ENCODE measurements at regions not wholly inside any gene's neighbourhood (a gene's known extent, or its start where the extent isn't known, plus 50 kb on each side); places are given as distances from the start of the nearest gene placed in this dataset.
A peak's percentile ranks its signal among the peaks of the same experiment; 100 is the strongest.
"Not testable (repeated sequence)": the region's sequence is repeated elsewhere in the genome, so short reads cannot be mapped to it uniquely, and the experiment has no call there.

DNA sequence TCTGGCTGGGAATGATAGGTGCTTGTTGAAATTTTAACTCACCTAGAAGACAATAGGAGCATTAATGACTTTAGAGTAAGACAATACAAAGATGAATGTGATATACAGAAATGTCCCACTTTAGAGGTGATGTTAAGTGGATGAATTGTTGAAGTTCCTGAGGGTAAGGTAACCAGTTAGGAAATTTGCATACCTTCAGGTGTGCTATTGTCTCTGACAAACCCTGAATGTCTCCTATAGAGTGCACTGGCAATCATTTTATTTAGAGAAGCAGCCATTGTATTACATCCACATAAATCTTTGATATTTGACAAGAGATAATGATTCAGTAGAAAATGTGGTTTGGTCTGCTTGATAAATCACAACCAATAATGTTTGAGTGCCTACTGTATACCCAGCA is 228.5 kb downstream of the RNF144A start:
- no peak for DNase-seq (ENCODE audit: low spot score)

DNA sequence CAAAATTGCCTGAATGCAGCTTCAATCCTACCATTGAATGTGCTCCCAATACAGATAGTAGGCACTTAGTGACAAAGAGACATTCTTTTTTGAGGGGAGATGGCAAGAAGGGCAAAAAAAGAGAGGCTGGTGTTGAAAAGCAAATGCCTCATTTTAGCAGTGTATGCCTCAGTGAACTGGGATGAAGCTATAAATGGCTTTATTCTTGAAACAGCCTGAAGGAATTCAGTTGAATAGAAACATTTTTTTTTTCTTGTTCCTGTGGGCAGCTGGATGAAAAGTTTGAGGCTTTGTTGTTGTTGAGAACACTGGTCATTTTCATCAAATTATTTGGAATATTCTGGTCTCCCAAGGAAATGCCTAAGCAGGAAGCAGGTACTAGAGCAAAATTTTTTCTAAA is 228.9 kb downstream of the RNF144A start:
- DNase-seq (ENCODE audit: low spot score): no peak

DNA sequence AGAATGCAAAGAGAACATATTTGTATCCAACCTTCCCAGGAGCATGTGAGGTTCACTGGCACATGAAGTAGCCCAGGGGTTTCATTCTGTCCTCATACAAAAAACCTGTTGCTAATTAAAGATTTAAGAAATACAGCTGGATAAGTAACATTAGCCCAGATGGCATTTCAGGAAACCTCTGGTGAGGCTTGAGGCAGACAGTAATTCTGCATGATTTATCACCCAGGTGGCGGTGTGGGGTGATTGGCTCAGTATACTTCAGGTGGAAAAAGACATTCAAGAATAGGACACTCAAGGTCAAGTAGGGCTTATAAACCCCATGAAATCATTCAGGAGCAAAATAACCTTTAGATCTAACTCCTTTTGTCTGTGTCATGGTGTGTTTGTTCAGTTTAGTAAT is 237.4 kb downstream of the RNF144A start:
- no peak for DNase-seq (ENCODE audit: low spot score)

DNA sequence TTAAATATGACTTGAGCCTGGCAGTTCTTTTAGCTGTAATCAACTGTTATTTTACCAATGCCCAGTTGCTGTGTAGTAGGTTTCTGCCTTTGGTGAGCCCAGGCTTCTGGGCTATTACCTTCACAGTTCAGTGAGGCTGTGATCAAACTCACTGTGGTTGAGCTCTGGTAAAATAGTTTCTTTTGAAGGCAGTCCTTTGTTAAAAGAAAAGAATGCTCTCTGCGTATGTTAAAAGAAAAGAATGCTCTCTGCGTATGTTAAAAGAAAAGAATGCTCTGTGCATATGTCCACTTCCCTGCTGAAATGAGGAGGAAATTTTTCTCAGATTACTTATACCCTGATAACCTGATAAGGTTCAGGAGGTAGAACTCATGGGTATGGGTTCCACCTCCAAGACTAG is 244.3 kb downstream of the RNF144A start:
- DNase-seq (ENCODE audit: low spot score): no peak

DNA sequence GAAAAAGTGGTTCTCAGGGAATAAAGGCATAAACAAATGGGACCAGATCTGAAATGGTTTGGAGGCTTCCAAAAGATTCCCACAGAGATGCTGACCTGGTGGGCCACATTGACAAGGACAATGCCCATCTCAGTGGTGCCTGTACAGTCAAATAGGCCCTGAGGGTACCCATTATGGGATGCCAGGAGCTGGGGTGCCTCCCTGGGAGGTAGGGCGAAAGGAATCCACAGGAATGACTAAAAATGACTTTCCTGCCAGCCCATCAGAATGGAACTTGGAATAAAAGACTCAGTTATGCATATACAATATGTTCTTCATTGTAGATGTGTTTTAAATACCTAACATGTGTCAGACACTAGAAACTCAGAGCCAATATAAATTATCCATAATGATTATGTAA is 248.5 kb downstream of the RNF144A start:
- no peak for DNase-seq (ENCODE audit: low spot score)

DNA sequence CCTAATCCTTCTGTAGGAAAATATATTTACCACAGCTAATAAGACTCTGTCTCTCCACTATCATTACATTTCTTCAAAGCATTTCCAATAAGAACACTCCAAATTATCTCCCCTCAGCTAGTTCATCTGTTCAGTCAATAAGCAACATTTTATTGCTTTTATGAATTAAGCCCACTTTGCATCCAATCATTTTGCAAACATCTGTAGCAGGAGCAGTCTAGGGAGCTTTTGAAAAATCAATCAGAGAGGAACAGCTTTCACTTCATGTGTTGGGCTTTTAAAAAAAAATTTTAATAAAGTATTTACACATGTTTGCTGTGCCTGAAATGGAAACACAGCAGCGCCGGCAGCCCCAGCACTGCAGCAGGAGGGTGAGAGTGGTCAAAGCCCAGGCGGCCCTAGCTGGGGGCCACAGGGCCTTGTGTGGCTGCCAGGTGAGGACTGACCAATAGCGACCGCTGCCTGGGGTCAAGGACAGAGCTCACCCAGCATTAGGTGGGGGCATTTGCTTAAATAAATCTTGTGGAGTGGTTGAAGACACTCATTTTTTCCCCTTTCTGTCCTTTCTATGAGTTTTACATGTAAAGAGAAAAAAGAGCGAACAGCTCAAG is 250.7 kb downstream of the RNF144A start:
- no peak for DNase-seq (ENCODE audit: low spot score)

DNA sequence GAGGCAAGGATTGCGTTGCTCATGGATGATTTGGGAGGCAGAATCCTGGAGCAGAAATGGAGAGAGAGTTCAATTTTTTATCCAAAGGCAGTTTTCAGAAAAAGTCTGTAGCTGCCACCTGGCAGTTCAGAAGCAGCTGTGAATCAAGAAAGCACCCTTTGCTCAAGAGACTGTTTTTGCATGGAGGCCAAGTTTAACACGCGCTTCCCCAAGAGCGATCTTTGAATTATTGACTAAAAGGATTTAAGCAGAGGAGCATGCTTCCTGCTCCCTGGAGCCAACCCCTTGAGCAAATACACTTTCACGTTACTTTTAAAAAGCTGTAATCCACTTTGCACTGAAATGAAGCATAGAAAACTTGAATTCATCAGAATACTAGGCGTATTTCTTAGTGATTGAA is 252.4 kb downstream of the RNF144A start:
- no peak for DNase-seq (ENCODE audit: low spot score)

DNA sequence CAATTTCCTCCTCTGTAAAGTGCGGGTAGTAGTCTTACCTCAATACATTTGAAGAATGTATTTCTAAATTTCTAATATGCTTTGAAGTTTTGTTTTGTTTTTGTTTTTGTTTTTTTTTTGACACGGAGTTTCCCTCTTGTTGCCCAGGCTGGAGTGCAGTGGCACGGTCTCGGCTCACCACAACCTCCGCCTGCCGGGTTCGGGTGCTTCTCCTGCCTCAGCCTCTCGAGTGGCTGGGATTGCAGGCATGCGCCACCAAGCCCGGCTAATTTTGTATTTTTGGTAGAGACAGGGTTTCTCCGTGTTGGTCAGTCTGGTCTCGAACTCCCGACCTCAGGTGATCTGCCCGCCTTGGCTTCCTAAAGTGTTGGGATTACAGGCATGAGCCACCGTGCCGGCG is 261.8 kb downstream of the RNF144A start:
- DNase-seq (ENCODE audit: low spot score): not testable (repeated sequence)

DNA sequence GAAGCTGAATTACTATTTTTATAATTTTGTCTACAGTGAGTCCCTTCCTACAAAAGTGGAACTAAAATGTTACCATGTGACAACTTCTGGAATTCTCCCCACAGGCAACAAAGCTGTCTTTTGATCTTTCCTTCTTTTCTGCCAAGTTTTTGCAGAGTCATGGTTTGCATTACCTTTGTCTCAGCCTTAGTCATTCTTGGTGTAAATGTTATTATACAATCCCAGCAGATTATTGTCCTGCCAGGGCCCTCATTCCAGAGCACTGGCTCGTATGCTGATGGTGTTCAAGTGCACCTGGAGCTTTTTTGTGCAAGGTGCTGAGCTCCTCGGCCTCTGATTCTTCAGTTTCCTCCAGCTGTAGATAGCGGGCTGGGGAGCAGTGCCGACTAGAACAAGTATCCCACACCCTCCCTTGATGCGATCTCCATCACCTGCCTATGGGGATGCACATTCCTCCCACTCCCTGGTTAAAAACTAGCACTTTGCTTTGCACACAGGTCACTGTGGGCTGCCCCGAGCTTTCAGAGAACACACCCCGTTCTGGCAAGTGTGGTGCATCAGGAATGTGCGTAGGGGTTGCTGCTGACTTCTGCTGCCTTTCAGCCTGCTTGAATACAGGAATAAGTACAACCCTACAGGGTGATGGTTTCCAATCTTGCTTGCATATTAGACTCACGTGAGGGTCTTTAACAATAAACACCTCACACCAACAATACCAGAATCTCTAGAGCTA is 263.6 kb downstream of the RNF144A start:
- no peak for DNase-seq (ENCODE audit: low spot score)

DNA sequence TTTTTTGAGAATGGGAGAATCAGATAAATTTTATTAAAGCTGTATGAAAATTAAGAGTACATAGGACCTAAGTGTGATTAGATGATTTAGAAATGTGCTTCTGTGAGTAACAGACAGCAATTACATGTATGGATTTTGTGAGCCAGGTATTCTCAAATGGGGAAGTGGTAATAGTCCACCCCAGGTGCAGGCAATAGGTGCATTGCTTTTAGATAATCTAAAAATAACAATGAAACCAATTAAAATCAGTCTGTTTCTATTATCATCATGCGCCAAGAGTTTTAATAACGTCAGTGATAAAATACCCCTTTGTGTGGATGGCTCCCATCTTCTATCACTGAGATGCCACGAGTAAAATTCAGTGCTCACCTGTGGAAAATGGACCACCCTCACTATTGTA is 265.3 kb downstream of the RNF144A start:
- no peak for DNase-seq (ENCODE audit: low spot score)

DNA sequence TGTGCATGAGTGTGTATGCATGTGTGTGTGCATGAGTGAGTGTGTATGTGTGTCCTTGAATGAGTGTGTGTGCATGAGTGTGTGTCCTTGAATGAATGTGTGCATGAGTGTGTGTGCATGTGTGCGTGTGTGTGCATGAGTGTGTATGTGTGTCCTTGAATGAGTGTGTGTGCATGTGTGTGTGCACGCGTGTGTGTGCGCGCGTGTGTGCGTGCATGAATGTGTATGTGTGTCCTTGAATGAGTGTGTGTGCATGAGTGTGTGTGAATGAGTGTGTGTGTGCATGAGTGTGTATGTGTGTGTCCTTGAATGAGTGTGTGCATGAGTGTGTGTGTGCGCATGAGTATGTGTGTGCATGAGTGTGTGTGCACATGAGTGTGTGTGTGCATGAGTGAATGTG is 271.9 kb downstream of the RNF144A start:
- no peak for DNase-seq (ENCODE audit: low spot score)

DNA sequence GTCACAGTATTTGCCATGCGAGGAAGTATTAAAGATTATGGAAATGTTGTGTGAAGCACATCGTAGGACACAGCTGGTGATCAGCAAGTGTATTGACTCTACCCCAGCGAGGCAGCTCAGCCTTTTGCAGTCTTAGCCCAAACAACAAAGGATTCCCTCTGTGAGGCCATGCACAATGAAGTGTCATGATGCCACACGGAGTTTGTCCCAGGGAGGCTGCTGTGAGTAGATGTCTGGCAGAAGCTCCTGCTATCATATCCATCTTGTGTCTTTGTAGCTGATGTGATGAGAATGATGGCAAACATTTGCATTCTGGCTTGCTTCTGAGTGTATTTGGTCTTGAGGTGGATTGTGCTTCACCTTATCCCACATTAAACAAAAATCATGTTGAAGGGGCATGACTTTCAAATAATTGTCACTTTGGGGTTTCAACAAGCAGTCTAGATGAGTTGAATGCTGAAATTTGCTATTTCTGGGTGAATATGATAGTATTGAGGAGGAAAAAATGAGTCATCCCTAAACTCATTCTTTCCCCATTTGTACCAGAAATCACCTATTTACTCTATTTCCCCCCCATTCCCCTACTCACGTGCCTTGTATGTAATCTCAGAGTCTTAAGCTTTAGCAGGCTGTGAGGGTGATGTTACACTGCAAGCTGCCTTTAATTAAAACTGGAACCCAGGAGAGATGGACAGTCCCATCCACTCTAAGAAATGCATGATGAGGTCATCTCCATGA is 273.5 kb downstream of the RNF144A start:
- DNase-seq (ENCODE audit: low spot score): no peak

DNA sequence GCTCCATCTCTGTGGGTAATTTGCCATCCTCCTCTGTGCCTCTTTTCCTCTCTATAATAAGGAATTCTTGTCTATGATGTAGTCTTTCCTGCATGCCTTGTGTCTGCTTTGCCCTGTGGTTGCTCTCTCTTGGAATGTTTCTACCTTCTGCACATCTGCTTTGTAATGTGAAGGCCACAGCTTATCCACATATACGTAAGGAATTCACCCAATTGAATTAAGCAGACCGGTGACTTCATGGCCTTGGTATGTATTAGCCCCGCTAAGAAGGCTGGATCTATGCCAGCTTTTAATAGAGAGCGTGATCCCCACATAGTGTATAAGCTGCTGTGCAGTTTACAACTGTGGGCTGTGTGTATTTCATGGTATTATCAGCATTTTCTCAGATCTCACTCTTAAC is 274.7 kb downstream of the RNF144A start:
- peak; percentile 35 for DNase-seq (ENCODE audit: low spot score)

DNA sequence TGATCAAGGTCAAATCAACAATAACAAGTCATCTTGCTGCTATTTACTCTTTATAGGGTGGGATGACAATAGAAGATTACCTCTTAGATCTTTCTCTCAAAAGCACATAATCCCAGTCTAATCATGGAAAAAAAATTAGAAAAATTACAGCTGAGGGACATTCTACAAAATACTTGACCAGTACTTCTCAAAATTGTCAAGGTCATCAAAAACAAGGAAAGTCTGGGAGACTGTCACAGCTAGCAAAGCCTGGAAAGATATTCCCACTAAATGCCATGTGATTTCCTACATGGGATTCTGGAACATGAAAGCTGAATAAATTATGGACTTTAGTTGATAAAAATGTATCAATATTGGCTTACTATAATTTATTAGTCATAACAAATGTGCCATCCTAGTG is 276.2 kb downstream of the RNF144A start:
- no peak for DNase-seq (ENCODE audit: low spot score)

DNA sequence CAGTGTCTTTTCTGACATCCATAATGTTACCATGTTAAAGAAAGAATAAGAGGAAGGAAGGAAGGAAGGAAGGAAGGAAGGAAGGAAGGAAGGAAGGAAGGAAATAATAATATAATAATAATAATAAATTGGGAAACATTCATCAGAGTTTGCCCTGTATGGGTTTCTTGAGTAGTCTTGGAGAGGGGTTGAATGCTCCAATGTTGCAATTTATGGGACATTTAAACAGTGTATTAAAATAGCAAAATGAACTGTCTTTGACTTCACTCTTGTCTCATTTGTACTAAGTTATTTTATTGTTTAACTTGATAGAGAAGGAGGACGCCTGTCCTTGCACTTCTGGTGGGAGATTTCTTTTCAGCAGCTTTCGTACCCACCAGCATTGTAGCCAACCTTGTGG is 277.7 kb downstream of the RNF144A start:
- DNase-seq (ENCODE audit: low spot score): no peak

DNA sequence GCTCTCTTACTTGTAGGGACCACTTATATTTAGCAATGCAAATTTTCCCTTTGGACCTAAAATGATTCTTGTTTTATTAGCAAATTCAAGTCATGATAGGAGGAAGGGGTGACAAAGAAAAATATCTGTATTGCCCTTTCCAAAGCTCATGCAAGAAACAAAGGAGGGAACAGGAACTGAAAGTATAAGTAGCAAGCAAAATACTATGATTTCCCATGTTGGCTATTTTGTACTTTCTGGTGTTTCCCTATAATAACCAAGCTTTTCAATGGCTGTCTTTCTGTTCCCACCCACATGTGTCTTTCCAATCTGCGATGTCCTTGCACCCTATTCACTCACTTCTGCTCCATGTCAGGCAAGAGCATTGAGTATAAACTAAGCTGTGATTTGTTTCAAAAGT is 279.7 kb downstream of the RNF144A start:
- no peak for DNase-seq (ENCODE audit: low spot score)

DNA sequence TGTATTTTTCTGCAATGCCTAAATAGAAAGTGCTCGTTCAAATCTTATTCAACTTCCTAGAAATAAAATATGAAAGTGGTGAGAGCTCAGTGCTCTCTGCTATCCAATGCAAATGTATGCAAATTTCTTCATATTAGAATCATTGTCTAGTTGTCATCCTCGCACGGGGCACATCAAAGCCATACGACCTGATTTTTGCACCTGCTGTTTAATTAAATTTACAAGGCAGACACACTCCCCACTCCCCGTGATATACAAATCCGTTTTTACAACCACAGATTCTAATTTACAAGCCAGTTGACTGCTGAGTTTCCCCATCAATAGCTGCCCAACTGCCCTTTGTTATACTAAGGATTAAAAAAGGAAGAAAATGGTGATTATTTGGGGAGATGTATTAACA is 284.6 kb downstream of the RNF144A start:
- no peak for DNase-seq (ENCODE audit: low spot score)

DNA sequence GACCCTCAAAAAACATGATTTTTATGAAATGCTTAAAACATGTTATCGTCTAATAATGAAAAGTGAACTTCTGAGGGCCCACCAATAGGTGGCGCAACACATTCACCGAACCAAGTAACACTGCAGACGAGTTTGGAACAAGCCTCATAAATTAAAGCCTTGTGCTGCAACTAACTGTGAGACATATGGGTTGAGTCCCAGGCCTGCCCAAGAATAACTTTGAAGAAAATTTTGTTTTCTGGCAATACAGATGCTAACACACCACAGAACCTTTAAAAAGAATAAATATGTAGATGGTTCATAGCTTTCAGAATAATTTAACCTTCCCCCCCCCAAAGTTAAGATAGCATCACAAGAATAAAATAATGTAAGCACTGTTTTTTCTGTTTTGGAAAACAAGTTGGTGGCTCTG is 285.9 kb downstream of the RNF144A start:
- peak; percentile 77 for DNase-seq (ENCODE audit: low spot score)

DNA sequence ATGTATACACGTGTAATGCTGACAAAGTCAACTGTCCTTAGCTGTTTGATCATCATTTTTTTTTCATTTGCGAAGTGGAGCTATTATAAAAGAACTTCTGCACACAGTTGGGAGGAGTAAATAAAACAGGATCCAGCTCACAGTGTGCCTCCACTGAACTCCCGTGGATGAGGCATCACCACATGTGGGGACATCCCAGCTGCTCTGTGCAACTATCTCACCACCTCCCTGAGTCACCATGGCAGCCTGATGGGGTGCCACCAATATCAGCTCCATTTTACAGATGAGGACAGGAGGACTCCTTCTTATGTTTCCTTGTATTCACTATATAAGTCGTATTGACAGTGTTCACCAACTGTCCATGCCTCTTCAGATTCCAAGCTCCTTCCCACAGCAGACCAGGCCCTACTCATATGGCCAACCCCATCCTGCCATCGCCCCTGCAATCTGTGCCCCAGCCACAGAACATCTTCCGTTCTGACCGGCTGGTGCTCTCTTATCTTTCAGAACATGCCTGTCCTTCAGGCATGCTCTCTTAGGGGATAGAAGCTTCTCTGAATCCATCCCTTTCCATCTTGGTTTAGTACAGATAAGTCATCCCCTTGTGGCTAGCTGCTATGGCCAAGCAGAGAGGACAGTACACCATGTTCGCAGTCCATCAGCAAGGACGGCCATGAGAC is 288.1 kb downstream of the RNF144A start:
- DNase-seq (ENCODE audit: low spot score): no peak

DNA sequence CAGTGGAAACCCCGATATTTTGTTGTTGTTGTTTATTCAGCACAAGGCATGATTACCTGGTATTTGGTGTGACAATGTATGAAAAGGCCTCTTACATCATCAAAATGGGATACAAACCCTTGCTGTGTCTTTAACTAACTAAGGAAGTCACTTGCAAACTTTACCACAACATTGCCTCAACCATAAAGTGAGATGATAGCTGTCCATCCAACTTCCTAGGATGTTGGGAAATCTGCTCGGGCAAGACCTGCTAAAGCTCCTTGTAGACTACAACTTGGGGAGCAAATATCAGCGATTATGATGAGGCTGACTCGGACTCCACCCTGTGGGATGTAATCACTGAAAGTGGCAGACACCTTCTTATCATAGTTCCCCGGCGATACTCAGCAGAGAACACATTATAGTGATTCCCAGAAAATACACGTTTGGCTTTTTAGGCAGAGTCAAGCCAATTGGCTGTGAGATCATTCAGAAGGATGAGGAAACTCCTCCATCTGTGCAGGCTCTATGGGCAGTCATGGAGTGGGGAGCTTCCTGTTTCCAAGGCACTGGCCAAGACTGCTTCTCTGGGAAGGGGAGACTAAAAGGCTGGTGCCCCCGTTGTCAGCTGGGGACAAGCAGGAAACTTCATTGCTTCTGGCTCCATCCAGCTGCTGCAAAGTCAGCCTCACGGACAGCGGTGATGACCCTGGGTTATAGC is 289.0 kb downstream of the RNF144A start:
- no peak for DNase-seq (ENCODE audit: low spot score)

DNA sequence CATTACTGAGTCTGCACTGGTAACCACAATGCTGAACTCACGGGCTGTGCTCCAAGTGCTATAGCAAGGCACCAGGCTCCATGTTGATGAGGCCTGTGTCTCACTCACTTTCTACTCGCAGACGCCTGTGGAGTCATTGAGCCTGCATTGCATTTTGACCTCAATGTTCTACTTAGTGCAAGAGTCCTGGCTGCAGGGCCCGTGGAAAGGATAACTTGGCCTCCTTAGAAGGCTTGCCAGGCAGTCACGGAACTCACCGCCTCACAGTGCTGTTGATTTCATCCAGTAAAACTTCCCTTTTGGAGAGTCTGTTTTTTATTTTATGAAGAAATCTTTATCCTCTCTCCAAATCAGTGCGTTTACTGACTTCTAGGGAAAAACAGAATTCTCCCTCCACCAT is 290.4 kb downstream of the RNF144A start:
- no peak for DNase-seq (ENCODE audit: low spot score)

All from SK-N-DZ (cell line).